Sigmoid colon (tissue), 4 donors: ENCODE measurements at regions not wholly inside any gene's neighbourhood (a gene's known extent, or its start where the extent isn't known, plus 50 kb on each side); places are given as distances from the start of the nearest gene placed in this dataset.

Experiments used
- POLR2A ChIP-seq, 2 donors: fragments of 450-650 bp; IDR thresholded peaks; one replicate each; pipeline ENCODE4 v1.6.1; 2016; ENCODE audit warnings: antibody characterized with exemption in 2 of 2, mild to moderate bottlenecking in 2 of 2, moderate library complexity in 2 of 2
- POLR2AphosphoS5 ChIP-seq, 4 donors: sonication (generic); formaldehyde crosslinking; IDR thresholded peaks; one replicate each; pipeline ENCODE4 v1.6.1; 2017; ENCODE audit warnings: antibody characterized with exemption in 4 of 4
- TF ChIP-seq, protein P1 (sequence below), 4 experiments: fragments of 450-650 bp in 3 of 4; fragments of 200-600 bp in 1 of 4; IDR thresholded peaks; one replicate each; pipeline ENCODE4 v1.5.1; 2016 to 2019; ENCODE audit warnings: antibody characterized with exemption in 4 of 4, mild to moderate bottlenecking in 3 of 4, moderate library complexity in 2 of 4

DNA sequence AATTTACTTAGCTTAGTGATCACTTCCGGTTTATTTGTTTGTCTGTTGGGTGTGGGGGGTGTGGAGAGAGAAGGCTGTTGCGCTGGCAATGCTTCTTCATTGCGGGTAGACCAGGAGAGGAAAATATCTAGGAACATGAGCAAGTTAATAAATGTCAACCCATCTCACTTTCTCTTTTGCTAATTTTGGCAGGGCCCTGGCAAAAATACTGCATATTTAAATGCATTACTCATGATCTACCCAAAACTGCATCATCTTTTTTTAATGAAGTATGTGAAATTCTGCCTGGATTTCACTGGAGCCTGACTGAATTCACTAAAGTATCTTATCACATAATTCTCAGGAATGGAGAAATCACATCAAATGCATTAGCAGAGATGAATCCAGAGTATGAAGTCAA is 1131.0 kb upstream of the NXPH2 start:
- TF ChIP-seq, protein P1, sequence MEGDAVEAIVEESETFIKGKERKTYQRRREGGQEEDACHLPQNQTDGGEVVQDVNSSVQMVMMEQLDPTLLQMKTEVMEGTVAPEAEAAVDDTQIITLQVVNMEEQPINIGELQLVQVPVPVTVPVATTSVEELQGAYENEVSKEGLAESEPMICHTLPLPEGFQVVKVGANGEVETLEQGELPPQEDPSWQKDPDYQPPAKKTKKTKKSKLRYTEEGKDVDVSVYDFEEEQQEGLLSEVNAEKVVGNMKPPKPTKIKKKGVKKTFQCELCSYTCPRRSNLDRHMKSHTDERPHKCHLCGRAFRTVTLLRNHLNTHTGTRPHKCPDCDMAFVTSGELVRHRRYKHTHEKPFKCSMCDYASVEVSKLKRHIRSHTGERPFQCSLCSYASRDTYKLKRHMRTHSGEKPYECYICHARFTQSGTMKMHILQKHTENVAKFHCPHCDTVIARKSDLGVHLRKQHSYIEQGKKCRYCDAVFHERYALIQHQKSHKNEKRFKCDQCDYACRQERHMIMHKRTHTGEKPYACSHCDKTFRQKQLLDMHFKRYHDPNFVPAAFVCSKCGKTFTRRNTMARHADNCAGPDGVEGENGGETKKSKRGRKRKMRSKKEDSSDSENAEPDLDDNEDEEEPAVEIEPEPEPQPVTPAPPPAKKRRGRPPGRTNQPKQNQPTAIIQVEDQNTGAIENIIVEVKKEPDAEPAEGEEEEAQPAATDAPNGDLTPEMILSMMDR (IDR thresholded peaks at IDR 0.05), result no peak
- TF ChIP-seq POLR2A (IDR thresholded peaks at IDR 0.05) (no peak), POLR2AphosphoS5 (IDR thresholded peaks at IDR 0.05) (no peak)
